OCI-LY1 (cell line): ENCODE measurements at regions not wholly inside any gene's neighbourhood (a gene's known extent, or its start where the extent isn't known, plus 50 kb on each side); places are given as distances from the start of the nearest gene placed in this dataset.

Experiments used
- H2AFZ ChIP-seq: fragments of 200-600 bp; sonication (generic), shearing (Covaris generic); 2 replicates; pipeline ENCODE4 v1.6.0; 2014; ENCODE audit warnings: antibody characterized with exemption, mild to moderate bottlenecking, low read length
- H3F3A ChIP-seq: fragments of 200-600 bp; sonication (generic), shearing (Covaris generic); 2 replicates; pipeline ENCODE4 v1.6.0; 2014; ENCODE audit warnings: mild to moderate bottlenecking, antibody characterized with exemption, low read length, moderate library complexity; ENCODE audit not compliant: insufficient read depth
- H3K27ac ChIP-seq: fragments of 200-600 bp; sonication (generic); 2 replicates; pipeline ENCODE4 v1.5.1; 2014; ENCODE audit warnings: low read length, mixed run types, mild to moderate bottlenecking, low read depth; ENCODE audit not compliant: poor library complexity, severe bottlenecking
- H3K27me3 ChIP-seq: fragments of 200-600 bp; sonication (generic); 2 replicates; pipeline ENCODE4 v1.6.0; 2014; ENCODE audit warnings: antibody characterized with exemption, mild to moderate bottlenecking, low read length, moderate library complexity; ENCODE audit not compliant: insufficient read depth
- H3K36me3 ChIP-seq: fragments of 200-600 bp; sonication (generic); 2 replicates; pipeline ENCODE4 v1.6.1; 2014; ENCODE audit warnings: mild to moderate bottlenecking, antibody characterized with exemption, low read length, moderate library complexity, mixed read lengths; ENCODE audit not compliant: insufficient read depth
- H3K4me1 ChIP-seq: fragments of 200-600 bp; sonication (generic); 2 replicates; pipeline ENCODE4 v1.5.1; 2014; ENCODE audit warnings: mild to moderate bottlenecking, low read length, moderate library complexity; ENCODE audit not compliant: insufficient read depth, severe bottlenecking
- H3K4me2 ChIP-seq: fragments of 200-600 bp; sonication (generic), shearing (Covaris generic); 2 replicates; pipeline ENCODE4 v1.6.1; 2014; ENCODE audit warnings: low read length
- H3K4me3 ChIP-seq: fragments of 200-600 bp; sonication (generic); 2 replicates; pipeline ENCODE4 v1.5.1; 2014; ENCODE audit warnings: low read length, low read depth, mild to moderate bottlenecking, mixed read lengths; ENCODE audit not compliant: poor library complexity, severe bottlenecking
- H3K79me2 ChIP-seq: fragments of 200-600 bp; shearing (Covaris generic); 2 replicates; pipeline ENCODE4 v1.6.1; 2016; ENCODE audit warnings: mixed run types, low read length, mixed read lengths; ENCODE audit not compliant: insufficient read depth
- H3K9ac ChIP-seq: fragments of 200-600 bp; sonication (generic), shearing (Covaris generic); 2 replicates; pipeline ENCODE4 v1.6.1; 2014; ENCODE audit warnings: mild to moderate bottlenecking, low read length, mixed read lengths
- H3K9me2 ChIP-seq: fragments of 200-600 bp; sonication (generic), shearing (Covaris generic); 2 replicates; pipeline ENCODE4 v1.6.1; 2014; ENCODE audit warnings: low read depth, mild to moderate bottlenecking, low read length, mixed read lengths
- H3K9me3 ChIP-seq: fragments of 200-600 bp; shearing (Covaris generic); 2 replicates; pipeline ENCODE4 v1.6.1; 2014; ENCODE audit warnings: low read length, mixed read lengths
- H4K20me1 ChIP-seq: fragments of 200-600 bp; sonication (generic), shearing (Covaris generic); 2 replicates; pipeline ENCODE4 v1.6.0; 2016; ENCODE audit warnings: mild to moderate bottlenecking, low read length; ENCODE audit not compliant: insufficient read depth
- EZH2 ChIP-seq: fragments of 200-600 bp; sonication (generic), shearing (Covaris generic); IDR thresholded peaks from 2 replicates; pipeline ENCODE4 v1.8.0; 2017; ENCODE audit warnings: borderline replicate concordance, mixed run types, mild to moderate bottlenecking, antibody characterized with exemption, low read length, moderate library complexity, mixed read lengths
- TF ChIP-seq, protein P1 (sequence below): fragments of 200-600 bp; sonication (generic), shearing (Covaris generic); IDR thresholded peaks from 2 replicates; pipeline ENCODE4 v1.5.1; 2017; ENCODE audit warnings: mild to moderate bottlenecking, antibody characterized with exemption, low read length, moderate library complexity, mixed read lengths

DNA sequence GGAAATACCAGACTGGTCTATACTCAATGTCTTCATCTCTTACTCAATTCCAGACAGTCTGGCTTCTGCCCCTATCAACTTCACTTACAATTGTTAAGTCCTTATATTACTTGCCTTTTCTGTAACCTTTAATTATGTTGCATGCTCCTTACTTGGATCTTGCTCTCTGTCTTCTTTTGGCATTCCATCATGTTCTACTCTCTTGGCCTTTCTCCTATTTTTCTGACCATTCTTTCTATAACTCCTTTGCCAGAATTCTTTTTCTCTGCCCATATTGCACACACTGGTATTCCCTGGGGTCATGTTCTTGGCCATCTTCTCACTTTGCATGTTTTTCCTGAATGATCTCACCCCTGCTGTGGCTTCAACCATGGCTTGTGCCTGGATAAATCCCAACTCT, 209.8 kb upstream of the ZNF462 start:
- Histone ChIP-seq H3K4me2 (no peak overlapping the region), H3K79me2 (no peaks in the 10 kb centered on the region), H3F3A (no peaks in the 10 kb centered on the region), H3K9me3 (no peaks in the 10 kb centered on the region), H3K4me1 (no peaks in the 10 kb centered on the region), H4K20me1 (no peaks in the 10 kb centered on the region), H2AFZ (no peak overlapping the region), H3K27ac (no peak overlapping the region), H3K27me3 (no peaks in the 10 kb centered on the region), H3K9ac (no peak overlapping the region), H3K36me3 (no peaks in the 10 kb centered on the region), H3K4me3 (no peak overlapping the region), H3K9me2 (no peaks in the 10 kb centered on the region)
- TF ChIP-seq, protein P1, sequence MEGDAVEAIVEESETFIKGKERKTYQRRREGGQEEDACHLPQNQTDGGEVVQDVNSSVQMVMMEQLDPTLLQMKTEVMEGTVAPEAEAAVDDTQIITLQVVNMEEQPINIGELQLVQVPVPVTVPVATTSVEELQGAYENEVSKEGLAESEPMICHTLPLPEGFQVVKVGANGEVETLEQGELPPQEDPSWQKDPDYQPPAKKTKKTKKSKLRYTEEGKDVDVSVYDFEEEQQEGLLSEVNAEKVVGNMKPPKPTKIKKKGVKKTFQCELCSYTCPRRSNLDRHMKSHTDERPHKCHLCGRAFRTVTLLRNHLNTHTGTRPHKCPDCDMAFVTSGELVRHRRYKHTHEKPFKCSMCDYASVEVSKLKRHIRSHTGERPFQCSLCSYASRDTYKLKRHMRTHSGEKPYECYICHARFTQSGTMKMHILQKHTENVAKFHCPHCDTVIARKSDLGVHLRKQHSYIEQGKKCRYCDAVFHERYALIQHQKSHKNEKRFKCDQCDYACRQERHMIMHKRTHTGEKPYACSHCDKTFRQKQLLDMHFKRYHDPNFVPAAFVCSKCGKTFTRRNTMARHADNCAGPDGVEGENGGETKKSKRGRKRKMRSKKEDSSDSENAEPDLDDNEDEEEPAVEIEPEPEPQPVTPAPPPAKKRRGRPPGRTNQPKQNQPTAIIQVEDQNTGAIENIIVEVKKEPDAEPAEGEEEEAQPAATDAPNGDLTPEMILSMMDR: no peak
- no peak for TF ChIP-seq EZH2

DNA sequence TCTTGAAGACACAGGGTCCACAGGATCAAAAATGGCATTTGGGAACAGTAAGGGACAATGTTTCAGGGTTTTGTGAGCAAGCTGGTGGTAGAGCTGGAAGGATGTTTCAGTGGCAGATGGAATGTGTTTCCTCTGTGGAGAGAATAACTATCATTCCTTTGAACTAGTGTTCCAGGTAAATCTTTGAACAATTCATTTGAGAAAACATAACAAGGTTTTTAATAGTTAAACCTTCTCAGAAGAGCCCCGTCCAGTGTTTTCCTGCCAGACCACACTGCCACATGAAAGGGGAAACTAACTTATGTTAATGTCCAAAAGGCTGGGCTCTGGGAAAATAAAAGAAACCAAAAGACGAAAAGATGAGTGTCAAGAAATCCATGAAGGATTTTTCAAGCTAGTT, 207.0 kb upstream of the ZNF462 start:
- no peaks in the 10 kb centered on the region for H3K9me3 ChIP-seq
- H3K27ac ChIP-seq: no peak overlapping the region
- no peaks in the 10 kb centered on the region for H3K36me3 ChIP-seq
- H3K9me2 ChIP-seq: no peaks in the 10 kb centered on the region
- H3K4me1 ChIP-seq: no peaks in the 10 kb centered on the region
- H2AFZ ChIP-seq: no peak overlapping the region
- no peaks in the 10 kb centered on the region for H3K79me2 ChIP-seq
- H3K27me3 ChIP-seq: no peaks in the 10 kb centered on the region
- H4K20me1 ChIP-seq: no peaks in the 10 kb centered on the region
- H3K9ac ChIP-seq: no peak overlapping the region
- TF ChIP-seq, protein P1: no peak
- TF ChIP-seq EZH2: no peak
- no peak overlapping the region for H3K4me3 ChIP-seq
- no peaks in the 10 kb centered on the region for H3F3A ChIP-seq
- no peak overlapping the region for H3K4me2 ChIP-seq

DNA sequence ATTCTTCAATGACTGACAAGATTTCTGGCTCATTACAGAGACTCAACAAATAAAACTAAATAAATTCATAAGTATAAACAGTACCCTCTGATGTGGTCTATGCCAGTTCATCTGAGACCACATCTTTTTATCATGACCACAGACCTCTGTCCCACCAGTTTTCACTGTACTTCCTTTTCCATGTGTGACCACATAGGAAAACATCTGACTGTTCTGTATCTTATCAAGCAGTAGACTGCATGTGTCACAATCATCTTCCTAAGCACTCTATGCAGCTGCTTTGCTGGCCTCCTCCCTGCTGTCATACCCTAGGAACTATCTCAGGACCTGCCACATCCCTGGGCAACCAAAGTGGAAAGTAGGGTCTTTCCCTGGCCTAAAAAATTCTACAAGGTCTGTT, 205.0 kb upstream of the ZNF462 start:
- Histone ChIP-seq H3F3A (no peaks in the 10 kb centered on the region), H3K27ac (no peak overlapping the region), H3K9ac (no peak overlapping the region), H3K79me2 (no peaks in the 10 kb centered on the region), H3K4me1 (no peaks in the 10 kb centered on the region), H3K4me3 (no peak overlapping the region), H2AFZ (no peak overlapping the region), H3K27me3 (no peaks in the 10 kb centered on the region), H3K36me3 (no peaks in the 10 kb centered on the region), H4K20me1 (no peaks in the 10 kb centered on the region), H3K9me2 (no peaks in the 10 kb centered on the region), H3K9me3 (no peaks in the 10 kb centered on the region), H3K4me2 (no peak overlapping the region)
- TF ChIP-seq, protein P1: no peak
- TF ChIP-seq EZH2: no peak
